GM12878 (cell line): ENCODE measurements at regions not wholly inside any gene's neighbourhood (a gene's known extent, or its start where the extent isn't known, plus 50 kb on each side); places are given as distances from the start of the nearest gene placed in this dataset.

Experiments
- ATAC-seq: fragments of 200-7000 bp; cut with Tn5 transposase; 3 replicates; pipeline ENCODE4 v1.9.1; 2020; ENCODE audit warnings: mild to moderate bottlenecking, moderate library complexity
- BruUV-seq: library from RNA; stranded (reverse); fragments of 400-500 nt; replicated peaks from 2 replicates; lab custom pipeline; 2021; lab: Mats Ljungman, UMichigan
- CTCF ChIA-PET: fragments of 300-600 bp; sonication (Branson Sonifier 250); formaldehyde crosslinking; extraction: SDS; loops from one replicate; lab custom pipeline; 2021; ENCODE audit warnings: inconsistent platforms; lab: Yijun Ruan, JAX
- POLR2A ChIA-PET: fragments of 350-600 bp; formaldehyde crosslinking; extraction: SDS; loops from one replicate; lab custom pipeline; 2021; ENCODE audit warnings: inconsistent platforms; lab: Charles Lee
- RAD21 ChIA-PET: fragments of 300-600 bp; sonication (Branson Sonifier 250); formaldehyde crosslinking; loops from one replicate; lab custom pipeline; 2023; ENCODE audit warnings: antibody characterized with exemption; ENCODE audit not compliant: unreplicated experiment; lab: Charles Lee
- SMC1A ChIA-PET: fragments of 300-600 bp; sonication (Branson Sonifier 250); formaldehyde crosslinking; loops from one replicate; lab custom pipeline; 2023; ENCODE audit not compliant: unreplicated experiment, uncharacterized antibody; lab: Charles Lee
- DNase-seq: peaks from one replicate; pipeline ENCODE4 v3.0.0-alpha.2; 2011; ENCODE audit warnings: low read depth, low spot score
- FAIRE-seq: peaks from 3 replicates; lab custom pipeline; 2011; peaks lifted over from hg19 to GRCh38; lab: Jason Lieb, UNC
- H2AFZ ChIP-seq: 2 replicates; pipeline ENCODE4 v1.6.0; 2011; ENCODE audit warnings: low read depth, low read length, control low read depth; ENCODE audit not compliant: control insufficient read depth
- H3K27ac ChIP-seq: 2 replicates; pipeline ENCODE4 v1.5.1; 2011; ENCODE audit warnings: control low read depth; ENCODE audit not compliant: control insufficient read depth, insufficient read depth
- H3K27me3 ChIP-seq, 2 experiments: replicated peaks in 1 of 2; 2 replicates each; pipeline versions ENCODE4 v1.6.0 to v1.6.1; 2011; ENCODE audit warnings: low read length in 1 of 2; ENCODE audit not compliant: control insufficient read depth in 2 of 2, insufficient read depth in 2 of 2
- H3K36me3 ChIP-seq, 2 experiments: 2 replicates each; pipeline ENCODE4 v1.5.1; 2011; ENCODE audit warnings: low read length in 1 of 2; ENCODE audit not compliant: control insufficient read depth in 2 of 2, insufficient read depth in 2 of 2
- H3K4me1 ChIP-seq: 2 replicates; pipeline ENCODE4 v1.6.1; 2011; ENCODE audit warnings: mild to moderate bottlenecking, low read length, moderate library complexity, mixed read lengths; ENCODE audit not compliant: control insufficient read depth, insufficient read depth
- H3K4me2 ChIP-seq: 2 replicates; pipeline ENCODE4 v1.6.0; 2011; ENCODE audit warnings: control low read depth; ENCODE audit not compliant: control insufficient read depth, insufficient read depth
- H3K4me3 ChIP-seq: fragments of 200-600 bp; sonication (generic); 2 replicates; pipeline ENCODE4 v1.5.1; 2016
- H3K79me2 ChIP-seq: 2 replicates; pipeline ENCODE4 v1.6.0; 2011; ENCODE audit warnings: low read length; ENCODE audit not compliant: control insufficient read depth, insufficient read depth
- H3K9ac ChIP-seq: 2 replicates; pipeline ENCODE4 v1.8.0; 2011; ENCODE audit warnings: low read length, control low read depth, mixed read lengths; ENCODE audit not compliant: control insufficient read depth, insufficient read depth
- H3K9me3 ChIP-seq: replicated peaks from 3 replicates; pipeline ENCODE4 v1.5.1; 2011; ENCODE audit warnings: mild to moderate bottlenecking, low read length; ENCODE audit not compliant: control insufficient read depth, insufficient read depth
- H4K20me1 ChIP-seq: 2 replicates; pipeline ENCODE4 v1.6.0; 2011; ENCODE audit not compliant: control insufficient read depth, insufficient read depth
- ATF3 ChIP-seq: IDR thresholded peaks from 2 replicates; pipeline ENCODE4 v1.6.1; 2011; ENCODE audit warnings: low read depth, mild to moderate bottlenecking, low read length, moderate library complexity, borderline replicate concordance; ENCODE audit errors: extremely low read depth
- BCL11A ChIP-seq: IDR thresholded peaks from 2 replicates; pipeline ENCODE4 v1.6.1; 2011; ENCODE audit warnings: low read depth, low read length
- CBX3 ChIP-seq: fragments of 200-600 bp; sonication (generic); IDR thresholded peaks from 2 replicates; pipeline ENCODE4 v1.6.1; 2016; ENCODE audit warnings: low read depth, borderline replicate concordance
- CUX1 ChIP-seq: IDR thresholded peaks from 2 replicates; pipeline ENCODE4 v1.6.1; 2012; ENCODE audit warnings: improper control_type of control experiment, low read depth, low read length; ENCODE audit not compliant: insufficient replicate concordance
- DPF2 ChIP-seq: fragments of 450-650 bp; IDR thresholded peaks from 2 replicates; pipeline ENCODE4 v1.6.1; 2017; ENCODE audit warnings: mild to moderate bottlenecking
- EED ChIP-seq: sonication (generic); IDR thresholded peaks from 2 replicates; pipeline ENCODE4 v1.6.1; 2016; ENCODE audit warnings: antibody characterized with exemption, low read depth
- IKZF2 ChIP-seq, 2 experiments: fragments of 450-650 bp; IDR thresholded peaks; 2 replicates each; pipeline ENCODE4 v1.6.1; 2017; ENCODE audit warnings: mild to moderate bottlenecking in 2 of 2, moderate library complexity in 2 of 2
- NBN ChIP-seq: fragments of 450-650 bp; IDR thresholded peaks from 2 replicates; pipeline ENCODE4 v1.6.1; 2016
- NFIC ChIP-seq: IDR thresholded peaks from 2 replicates; pipeline ENCODE4 v1.6.1; 2012; ENCODE audit warnings: low read depth, mild to moderate bottlenecking, inconsistent platforms, low read length, moderate library complexity
- PBX3 ChIP-seq: IDR thresholded peaks from 2 replicates; pipeline ENCODE4 v1.6.1; 2011; ENCODE audit warnings: mild to moderate bottlenecking, low read depth, low read length, moderate library complexity; ENCODE audit not compliant: insufficient replicate concordance
- PKNOX1 ChIP-seq: fragments of 450-650 bp; IDR thresholded peaks from 2 replicates; pipeline ENCODE4 v1.6.1; 2016; ENCODE audit warnings: mild to moderate bottlenecking
- POU2F2 ChIP-seq: IDR thresholded peaks from 3 replicates; pipeline ENCODE4 v1.6.1; 2011; ENCODE audit warnings: low read depth, mild to moderate bottlenecking, low read length, borderline replicate concordance
- RAD21 ChIP-seq: IDR thresholded peaks from 2 replicates; pipeline ENCODE4 v1.6.1; 2011; ENCODE audit warnings: mild to moderate bottlenecking, low read depth, low read length, moderate library complexity; ENCODE audit not compliant: insufficient read depth
- RBBP5 ChIP-seq: fragments of 200-600 bp; sonication (generic); conservative IDR thresholded peaks from 2 replicates; pipeline ENCODE4 v1.6.1; 2016
- RFX5 ChIP-seq: IDR thresholded peaks from 2 replicates; pipeline ENCODE4 v1.6.1; 2011; ENCODE audit warnings: low read depth, low read length, improper control_type of control experiment
- SIN3A ChIP-seq: IDR thresholded peaks from 2 replicates; pipeline ENCODE4 v1.6.1; 2012; ENCODE audit warnings: low read depth, low read length, improper control_type of control experiment
- TARDBP ChIP-seq: IDR thresholded peaks from 2 replicates; pipeline ENCODE4 v1.6.1; 2016; ENCODE audit warnings: borderline replicate concordance
- WRNIP1 ChIP-seq: IDR thresholded peaks from 2 replicates; pipeline ENCODE4 v1.6.1; 2011; ENCODE audit warnings: low read depth, low read length, improper control_type of control experiment, borderline replicate concordance
- ZNF24 ChIP-seq: fragments of 450-650 bp; IDR thresholded peaks from 2 replicates; pipeline ENCODE4 v1.6.1; 2017; ENCODE audit warnings: antibody characterized with exemption, mild to moderate bottlenecking
- WGBS: methylation state at CpG from one replicate; pipeline ENCODE4 v1.1.6; 2016; ENCODE audit warnings: low lambda C conversion rate; ENCODE audit not compliant: insufficient replicate concordance, insufficient coverage; ENCODE audit errors: missing lambda C conversion rate; 5-methylcytosine and 5-hydroxymethylcytosine counted together
- in situ Hi-C: fragments of 300-500 bp; cut with MboI; formaldehyde crosslinking; loops from 9 replicates; pipeline ENCODE4 v1.14.3; 2018; ENCODE audit warnings: mixed read lengths
- intact Hi-C: fragments of 100-400 bp; cut with micrococcal nuclease; formaldehyde crosslinking; loops from one replicate; pipeline ENCODE4 v1.14.2; 2022; ENCODE audit not compliant: unreplicated experiment

- intact Hi-C loops (no loop called here), in situ Hi-C loops (no loop called here)
- no peaks in the 10 kb centered on the region for H4K20me1 ChIP-seq
- CTCF ChIA-PET = interaction anchor here (1.2 to 2.2 kb wide), 4 partner anchors 31 to 371 kb away, joined by 4 to 10 read pairs (median 6); partner anchors contain the start of gene C3orf33
- FAIRE-seq (no peak), ATAC-seq (peak; percentile 48; the same call in 1 of the 3 replicates), DNase-seq (no peak)
- SMC1A ChIA-PET = interaction anchor here (1.0 kb wide), 1 partner anchor 372 kb away, joined by 3 read pairs; no protein-coding TSS in a partner anchor
- no peaks in the 10 kb centered on the region; a peak in 1 of 4 replicates for H3K27me3 ChIP-seq
- no TSS peak for BruUV-seq
- no peaks in the 10 kb centered on the region for H3K79me2 ChIP-seq
- WGBS = 21% methylated on average over 3 of the region's 3 CpGs
- H3K9me3 ChIP-seq = no peaks in the 10 kb centered on the region
- POLR2A ChIA-PET = no interaction called here
- H3K4me2 ChIP-seq = no peak overlapping the region
- H3K4me3 ChIP-seq = no peak overlapping the region
- no peak overlapping the region for H3K27ac ChIP-seq
- H3K36me3 ChIP-seq = no peaks in the 10 kb centered on the region
- H3K9ac ChIP-seq = no peak overlapping the region
- no peak overlapping the region for H2AFZ ChIP-seq
- no peaks in the 10 kb centered on the region for H3K4me1 ChIP-seq
- RAD21 ChIA-PET = no interaction called here
- TF ChIP-seq RBBP5 = no peak
- TF ChIP-seq DPF2 = no peak
- TF ChIP-seq CUX1 = no peak
- peak; percentile 62 for TF ChIP-seq PKNOX1
- no peak for TF ChIP-seq ATF3
- TF ChIP-seq SIN3A = no peak
- TF ChIP-seq NFIC = no peak
- TF ChIP-seq RFX5 = no peak
- TF ChIP-seq TARDBP = no peak
- no peak for TF ChIP-seq POU2F2
- TF ChIP-seq WRNIP1 = no peak
- TF ChIP-seq NBN = no peak
- TF ChIP-seq EED = no peak
- no peak for TF ChIP-seq ZNF24
- no peak for TF ChIP-seq CBX3
- TF ChIP-seq PBX3 = peak; percentile 20
- no peak for TF ChIP-seq IKZF2 (IDR thresholded peaks at IDR 0.05)
- TF ChIP-seq BCL11A = no peak
- TF ChIP-seq RAD21 = 0 out of 2 replicates have a peak, but pooled peaks have one; percentile 35
Measured at GRCh38 chr3:156010829-156011228, 109.5 kb upstream of the KCNAB1 start.
